LNCAP (cell line): ENCODE measurements at regions not wholly inside any gene's neighbourhood (a gene's known extent, or its start where the extent isn't known, plus 50 kb on each side); places are given as distances from the start of the nearest gene placed in this dataset.

Experiments
- TF ChIP-seq, protein P1 (sequence below): fragments of 450-650 bp; IDR thresholded peaks from 2 replicates; pipeline ENCODE4 v1.5.1; 2017; ENCODE audit warnings: mild to moderate bottlenecking

DNA sequence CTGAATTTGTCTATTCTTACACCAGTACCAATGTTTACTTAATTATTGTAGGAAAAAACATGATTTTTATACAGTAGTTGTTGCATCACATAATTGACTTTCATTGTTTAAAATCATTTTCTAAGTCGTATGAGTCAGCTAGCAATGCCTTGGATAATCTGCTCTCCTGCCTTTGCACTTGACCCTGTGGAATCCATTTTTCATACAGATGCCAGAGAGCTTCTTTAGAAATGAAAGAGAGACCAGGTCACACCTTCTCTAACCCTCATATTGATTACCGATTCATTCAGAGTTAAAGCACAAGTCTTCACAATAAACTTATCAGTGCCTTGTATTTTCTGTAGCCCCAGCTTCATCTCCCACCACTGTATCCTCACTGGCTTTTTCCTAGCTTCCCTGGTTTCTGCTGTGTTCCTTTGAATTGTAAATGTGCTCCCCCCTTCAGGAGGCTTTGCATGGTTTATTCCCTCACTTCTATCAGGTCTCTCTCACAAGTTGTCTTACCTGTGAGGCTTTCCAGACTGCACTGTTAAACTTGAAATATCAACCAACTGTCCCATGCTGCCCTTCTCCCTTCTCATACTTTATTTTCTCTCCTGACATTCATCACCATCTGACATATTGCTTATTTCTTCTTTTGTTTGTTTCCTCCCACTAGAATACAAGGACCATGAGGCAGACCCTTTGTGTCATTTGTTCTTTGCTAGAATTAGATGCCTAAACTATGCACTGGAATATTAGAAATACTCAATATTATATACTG is 662.0 kb upstream of the GBE1 start:
- TF ChIP-seq, protein P1, sequence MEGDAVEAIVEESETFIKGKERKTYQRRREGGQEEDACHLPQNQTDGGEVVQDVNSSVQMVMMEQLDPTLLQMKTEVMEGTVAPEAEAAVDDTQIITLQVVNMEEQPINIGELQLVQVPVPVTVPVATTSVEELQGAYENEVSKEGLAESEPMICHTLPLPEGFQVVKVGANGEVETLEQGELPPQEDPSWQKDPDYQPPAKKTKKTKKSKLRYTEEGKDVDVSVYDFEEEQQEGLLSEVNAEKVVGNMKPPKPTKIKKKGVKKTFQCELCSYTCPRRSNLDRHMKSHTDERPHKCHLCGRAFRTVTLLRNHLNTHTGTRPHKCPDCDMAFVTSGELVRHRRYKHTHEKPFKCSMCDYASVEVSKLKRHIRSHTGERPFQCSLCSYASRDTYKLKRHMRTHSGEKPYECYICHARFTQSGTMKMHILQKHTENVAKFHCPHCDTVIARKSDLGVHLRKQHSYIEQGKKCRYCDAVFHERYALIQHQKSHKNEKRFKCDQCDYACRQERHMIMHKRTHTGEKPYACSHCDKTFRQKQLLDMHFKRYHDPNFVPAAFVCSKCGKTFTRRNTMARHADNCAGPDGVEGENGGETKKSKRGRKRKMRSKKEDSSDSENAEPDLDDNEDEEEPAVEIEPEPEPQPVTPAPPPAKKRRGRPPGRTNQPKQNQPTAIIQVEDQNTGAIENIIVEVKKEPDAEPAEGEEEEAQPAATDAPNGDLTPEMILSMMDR: no peak

DNA sequence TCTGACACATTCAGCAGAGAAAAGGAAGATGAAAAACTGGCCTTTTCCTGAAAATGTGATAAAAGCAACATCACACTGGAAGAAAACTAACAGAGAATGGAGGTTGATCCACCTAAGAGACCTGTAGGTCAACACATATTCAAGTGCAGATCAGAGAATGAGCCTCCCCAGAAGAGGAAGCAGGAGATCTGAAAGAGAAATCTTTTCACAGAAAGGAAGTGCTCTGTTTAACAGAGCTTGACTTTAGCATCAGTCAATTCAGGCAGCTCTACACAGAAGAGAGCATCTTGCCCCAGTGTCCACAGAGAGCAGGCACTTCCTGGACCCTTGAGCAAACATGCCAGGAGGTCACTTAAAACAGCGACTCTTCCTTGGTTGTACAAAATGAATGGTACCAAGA is 655.4 kb upstream of the GBE1 start:
- TF ChIP-seq, protein P1: no peak

- TF ChIP-seq, protein P1: no peak
Observed at GRCh38 chr3:82416349-82416748, 654.9 kb upstream of the GBE1 start.

DNA sequence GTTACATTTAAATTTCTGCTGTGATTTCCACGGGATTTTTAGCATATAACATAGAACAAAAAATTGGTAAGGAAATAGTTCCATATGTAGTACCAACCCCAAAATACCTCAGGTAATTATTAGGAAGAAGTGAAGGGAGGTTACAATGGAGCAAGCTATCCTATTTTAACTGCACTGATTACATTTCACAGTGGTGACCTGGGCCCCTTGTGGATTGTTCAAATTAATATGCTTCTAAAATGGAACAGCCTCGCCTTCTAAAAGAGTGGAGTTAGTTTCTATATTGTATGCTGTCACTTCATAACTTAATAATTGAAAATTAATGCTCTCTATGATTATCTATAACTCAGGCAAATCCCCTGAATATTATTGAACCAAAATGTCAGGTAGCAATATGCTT is 651.7 kb upstream of the GBE1 start:
- TF ChIP-seq, protein P1: no peak

- TF ChIP-seq, protein P1: peak; percentile 37; the same call in 1 of the 2 replicates
Observed at GRCh38 chr3:82410366-82410765, 648.9 kb upstream of the GBE1 start.

DNA sequence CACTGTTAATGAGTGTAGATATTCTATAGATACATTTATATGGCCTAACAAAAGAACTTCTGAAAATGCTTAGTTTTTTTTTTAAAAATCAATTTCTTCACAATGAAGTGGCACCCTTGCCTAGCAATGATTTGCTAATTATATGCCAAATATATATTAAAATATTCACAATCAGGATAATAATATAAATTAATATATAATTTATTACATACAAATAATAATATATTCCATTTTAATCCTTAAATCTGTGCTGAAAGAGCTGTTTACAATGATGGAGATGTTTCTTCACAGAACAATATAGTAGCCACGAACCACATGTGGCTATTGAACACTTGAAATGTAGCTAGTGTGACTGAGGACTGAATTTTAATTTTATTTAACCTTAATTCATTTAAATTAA is 648.4 kb upstream of the GBE1 start:
- TF ChIP-seq, protein P1: no peak

DNA sequence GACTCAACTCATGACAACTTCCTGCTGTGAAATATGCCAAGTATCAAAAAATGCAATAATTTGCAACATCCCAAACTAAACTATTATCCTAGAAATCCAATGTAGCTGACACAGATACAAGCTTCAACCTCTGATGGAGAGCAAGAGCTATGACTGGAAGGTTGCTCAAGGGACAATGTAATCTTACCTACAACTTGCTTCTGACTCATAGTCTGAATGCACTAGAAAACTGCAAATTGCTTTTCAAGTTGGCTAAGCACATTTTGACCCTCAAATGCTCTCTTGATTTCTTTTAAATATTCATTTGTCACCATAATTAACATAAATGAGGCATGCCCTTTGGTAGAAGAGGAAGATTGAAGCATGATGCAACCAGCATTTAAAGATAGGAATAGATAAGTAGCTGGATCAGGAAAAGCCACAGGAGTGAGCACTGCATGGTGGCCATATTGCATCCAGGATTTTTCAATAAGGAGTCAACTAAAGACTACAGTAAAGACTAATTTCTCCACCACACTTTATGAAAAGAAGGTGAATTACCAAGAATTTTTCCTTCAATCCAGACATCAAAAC is 630.8 kb upstream of the GBE1 start:
- TF ChIP-seq, protein P1: no peak
